ENCODE measurements at regions not wholly inside any gene's neighbourhood (a gene's known extent, or its start where the extent isn't known, plus 50 kb on each side); places are given as distances from the start of the nearest gene placed in this dataset.

GRCh38 chr5:26003966-26004365 lies 1034.4 kb downstream of the CDH9 start:
- peaks cover 0 to 5% of the 10 kb centered on the region in 2 experiments for H3K9me3 ChIP-seq (ENCODE audit: control insufficient read depth in 1 of 2, insufficient read depth in 1 of 2, low read length in 2 of 2)
- Mint-ChIP-seq H3K27me3 (no peaks in the 10 kb centered on the region), H3K4me3 (no peak overlapping the region), H3K4me1 (ENCODE audit: low read depth) (no peaks in the 10 kb centered on the region), H3K9me3 (peaks cover 11% of the 10 kb centered on the region), H3K36me3 (ENCODE audit: low read depth) (no peaks in the 10 kb centered on the region), H3K27ac (no peak overlapping the region)
- no peak for TF ChIP-seq CTCF (IDR thresholded peaks at IDR 0.05)
- no peak overlapping the region for H3K4me3 ChIP-seq (ENCODE audit: low read length)
- no peaks in the 10 kb centered on the region for H3K4me1 ChIP-seq (ENCODE audit: insufficient read depth, low read length)
- no peaks in the 10 kb centered on the region for H3K27me3 ChIP-seq (ENCODE audit: control insufficient read depth in 1 of 2, insufficient read depth in 2 of 2, low read length in 2 of 2)
- intact Hi-C loops (cut with DNase I, micrococcal nuclease), result no loop called here
- DNase-seq, result no peak
- H3K36me3 ChIP-seq (ENCODE audit: insufficient read depth, low read length), result no peaks in the 10 kb centered on the region
- ATAC-seq (ENCODE audit: poor library complexity), result no peak
- CTCF ChIA-PET, result no interaction called here
- no peak overlapping the region for H3K27ac ChIP-seq (ENCODE audit: low read depth in 1 of 2, low read length in 2 of 2)
- POLR2A ChIA-PET, result no interaction called here

GRCh38 chr5:25995209-25995608 lies 1043.2 kb downstream of the CDH9 start:
- Histone ChIP-seq H3K4me3 (ENCODE audit: low read length) (no peak overlapping the region), H3K27ac (ENCODE audit: low read depth in 1 of 2, low read length in 2 of 2) (no peak overlapping the region), H3K27me3 (ENCODE audit: control insufficient read depth in 1 of 2, insufficient read depth in 2 of 2, low read length in 2 of 2) (no peaks in the 10 kb centered on the region), H3K36me3 (ENCODE audit: insufficient read depth, low read length) (no peaks in the 10 kb centered on the region), H3K9me3 (ENCODE audit: control insufficient read depth in 1 of 2, insufficient read depth in 1 of 2, low read length in 2 of 2) (peaks cover 0 to 16% of the 10 kb centered on the region in 2 experiments), H3K4me1 (ENCODE audit: insufficient read depth, low read length) (no peaks in the 10 kb centered on the region)
- H3K27ac Mint-ChIP-seq, result no peak overlapping the region
- DNase-seq (no peak), ATAC-seq (ENCODE audit: poor library complexity) (no peak)
- TF ChIP-seq CTCF (IDR thresholded peaks at IDR 0.05), result no peak
- intact Hi-C loops (cut with DNase I, micrococcal nuclease), result no loop called here
- peaks cover 10% of the 10 kb centered on the region for H3K9me3 Mint-ChIP-seq
- no peaks in the 10 kb centered on the region for H3K4me1 Mint-ChIP-seq (ENCODE audit: low read depth)
- ChIA-PET POLR2A (no interaction called here), CTCF (no interaction called here)
- H3K36me3 Mint-ChIP-seq (ENCODE audit: low read depth), result no peaks in the 10 kb centered on the region
- H3K4me3 Mint-ChIP-seq, result no peak overlapping the region
- H3K27me3 Mint-ChIP-seq, result no peaks in the 10 kb centered on the region

GRCh38 chr5:25993701-25994100 lies 1044.7 kb downstream of the CDH9 start:
- Histone ChIP-seq H3K4me1 (ENCODE audit: insufficient read depth, low read length) (no peaks in the 10 kb centered on the region), H3K9me3 (ENCODE audit: control insufficient read depth in 1 of 2, insufficient read depth in 1 of 2, low read length in 2 of 2) (peaks cover 0 to 17% of the 10 kb centered on the region in 2 experiments), H3K4me3 (ENCODE audit: low read length) (no peak overlapping the region), H3K27ac (ENCODE audit: low read depth in 1 of 2, low read length in 2 of 2) (no peak overlapping the region), H3K27me3 (ENCODE audit: control insufficient read depth in 1 of 2, insufficient read depth in 2 of 2, low read length in 2 of 2) (no peaks in the 10 kb centered on the region), H3K36me3 (ENCODE audit: insufficient read depth, low read length) (no peaks in the 10 kb centered on the region)
- CTCF ChIA-PET, result no interaction called here
- POLR2A ChIA-PET, result no interaction called here
- Mint-ChIP-seq H3K27me3 (no peaks in the 10 kb centered on the region), H3K9me3 (peaks cover 7% of the 10 kb centered on the region), H3K27ac (no peak overlapping the region), H3K4me3 (no peak overlapping the region), H3K36me3 (ENCODE audit: low read depth) (no peaks in the 10 kb centered on the region), H3K4me1 (ENCODE audit: low read depth) (no peaks in the 10 kb centered on the region)
- no peak for TF ChIP-seq CTCF (IDR thresholded peaks at IDR 0.05)
- no peak for ATAC-seq (ENCODE audit: poor library complexity)
- DNase-seq, result no peak
- intact Hi-C loops (cut with DNase I, micrococcal nuclease), result no loop called here

Data from CD4-positive, alpha-beta T cell (primary cell).